ENCODE measurements at regions not wholly inside any gene's neighbourhood (a gene's known extent, or its start where the extent isn't known, plus 50 kb on each side); places are given as distances from the start of the nearest gene placed in this dataset.

DNA sequence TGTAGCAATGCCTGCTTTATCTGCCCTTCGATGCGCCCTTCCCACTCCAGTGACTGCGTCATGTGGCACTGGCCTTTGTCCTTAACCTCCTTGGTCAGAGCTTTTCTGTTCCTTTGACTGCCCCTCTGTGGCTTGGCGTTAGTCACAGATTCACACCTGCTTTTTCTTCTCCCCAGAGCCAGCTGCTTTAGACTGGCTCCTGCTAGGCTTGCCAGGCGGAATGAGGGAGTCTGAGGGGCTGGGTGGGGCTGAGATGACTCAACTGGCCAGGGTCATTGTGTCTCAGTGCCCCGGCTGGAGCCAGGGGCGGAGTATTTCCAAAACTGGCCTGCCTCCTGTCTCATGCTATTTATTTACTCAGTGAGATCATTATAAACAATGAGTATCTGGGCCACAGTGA is 194.1 kb downstream of the EMX2 start:
- Histone ChIP-seq H3K9me3 (no peaks in the 10 kb centered on the region), H3K4me1 (peaks cover 10% of the 10 kb centered on the region), H3K27ac (no peak overlapping the region), H3K4me3 (no peak overlapping the region), H3K27me3 (no peaks in the 10 kb centered on the region), H3K36me3 (ENCODE audit: low read depth, missing control alignments) (no peaks in the 10 kb centered on the region)
- TF ChIP-seq, protein P1, sequence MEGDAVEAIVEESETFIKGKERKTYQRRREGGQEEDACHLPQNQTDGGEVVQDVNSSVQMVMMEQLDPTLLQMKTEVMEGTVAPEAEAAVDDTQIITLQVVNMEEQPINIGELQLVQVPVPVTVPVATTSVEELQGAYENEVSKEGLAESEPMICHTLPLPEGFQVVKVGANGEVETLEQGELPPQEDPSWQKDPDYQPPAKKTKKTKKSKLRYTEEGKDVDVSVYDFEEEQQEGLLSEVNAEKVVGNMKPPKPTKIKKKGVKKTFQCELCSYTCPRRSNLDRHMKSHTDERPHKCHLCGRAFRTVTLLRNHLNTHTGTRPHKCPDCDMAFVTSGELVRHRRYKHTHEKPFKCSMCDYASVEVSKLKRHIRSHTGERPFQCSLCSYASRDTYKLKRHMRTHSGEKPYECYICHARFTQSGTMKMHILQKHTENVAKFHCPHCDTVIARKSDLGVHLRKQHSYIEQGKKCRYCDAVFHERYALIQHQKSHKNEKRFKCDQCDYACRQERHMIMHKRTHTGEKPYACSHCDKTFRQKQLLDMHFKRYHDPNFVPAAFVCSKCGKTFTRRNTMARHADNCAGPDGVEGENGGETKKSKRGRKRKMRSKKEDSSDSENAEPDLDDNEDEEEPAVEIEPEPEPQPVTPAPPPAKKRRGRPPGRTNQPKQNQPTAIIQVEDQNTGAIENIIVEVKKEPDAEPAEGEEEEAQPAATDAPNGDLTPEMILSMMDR (IDR thresholded peaks at IDR 0.05) = no peak
- no peak for TF ChIP-seq POLR2A (IDR thresholded peaks at IDR 0.05)
- WGBS, 2 donors = 68 to 70% methylated on average over 7 of the region's 7 CpGs
- intact Hi-C loops (cut with DNase I; ENCODE audit: low total_unique reads) = no loop called here
- no peak for DNase-seq

DNA sequence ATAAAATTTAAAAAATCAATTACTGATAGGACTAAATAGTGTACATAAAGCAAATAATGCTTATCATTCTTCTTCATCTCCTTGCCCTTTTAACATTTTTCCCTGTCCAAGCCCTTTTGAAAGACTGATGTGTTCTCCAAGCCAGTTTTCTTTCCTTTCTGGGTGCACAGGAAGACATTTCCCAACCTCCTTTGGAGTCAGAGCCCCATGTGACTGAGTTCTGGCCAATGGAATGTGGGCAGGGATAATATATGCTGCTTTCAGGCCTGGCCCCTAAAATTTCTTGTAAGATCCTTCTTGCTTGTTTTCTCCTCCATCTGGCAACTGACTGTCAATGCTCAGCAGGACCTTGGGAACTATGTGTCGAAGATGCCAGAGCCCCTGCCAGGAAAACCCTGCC is 197.5 kb downstream of the EMX2 start:
- Histone ChIP-seq H3K4me3 (no peak overlapping the region), H3K9me3 (no peaks in the 10 kb centered on the region), H3K4me1 (no peaks in the 10 kb centered on the region), H3K36me3 (ENCODE audit: low read depth, missing control alignments) (no peaks in the 10 kb centered on the region), H3K27me3 (no peaks in the 10 kb centered on the region), H3K27ac (no peak overlapping the region)
- no peak for DNase-seq
- intact Hi-C loops (cut with DNase I; ENCODE audit: low total_unique reads) = no loop called here
- WGBS, 2 donors = 88 to 90% methylated on average over 1 of the region's 1 CpG
- TF ChIP-seq POLR2A (IDR thresholded peaks at IDR 0.05) = no peak
- TF ChIP-seq, protein P1 (IDR thresholded peaks at IDR 0.05) = no peak

DNA sequence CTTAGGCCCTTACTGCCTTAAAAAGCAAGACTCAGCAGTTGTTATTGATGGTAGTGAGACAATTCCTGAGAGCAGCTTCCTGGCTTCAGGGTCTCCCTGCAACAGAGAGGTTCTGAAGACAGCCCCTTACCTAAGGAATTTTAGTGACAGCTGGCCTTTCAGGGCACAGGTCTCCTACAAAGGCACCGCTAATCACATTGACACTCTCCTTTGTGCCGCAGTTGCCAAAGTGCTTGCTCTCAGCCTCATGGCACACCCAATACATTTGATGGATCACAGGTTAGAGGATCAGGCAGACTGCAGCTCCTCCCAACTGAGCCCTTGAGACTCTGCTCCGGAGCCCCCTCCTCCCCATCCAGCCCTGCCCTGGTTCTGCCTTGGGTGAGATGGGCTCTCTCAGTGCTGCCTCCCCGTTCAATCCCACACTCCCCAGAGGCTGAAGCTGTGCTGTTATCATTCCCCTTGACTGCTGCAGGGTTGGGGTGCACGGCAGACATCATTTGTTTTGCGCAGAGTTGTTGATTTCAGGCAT is 198.2 kb downstream of the EMX2 start:
- intact Hi-C loops (cut with DNase I; ENCODE audit: low total_unique reads) = no loop called here
- no peaks in the 10 kb centered on the region for H3K27me3 ChIP-seq
- no peak overlapping the region for H3K27ac ChIP-seq
- 81 to 84% methylated on average over 5 to 6 of the region's 6 CpGs for WGBS, 2 donors
- no peak overlapping the region for H3K4me3 ChIP-seq
- no peaks in the 10 kb centered on the region for H3K9me3 ChIP-seq
- H3K4me1 ChIP-seq = no peaks in the 10 kb centered on the region
- no peak for TF ChIP-seq POLR2A (IDR thresholded peaks at IDR 0.05)
- TF ChIP-seq, protein P1 (IDR thresholded peaks at IDR 0.05) = no peak
- DNase-seq = no peak
- H3K36me3 ChIP-seq (ENCODE audit: low read depth, missing control alignments) = no peaks in the 10 kb centered on the region

DNA sequence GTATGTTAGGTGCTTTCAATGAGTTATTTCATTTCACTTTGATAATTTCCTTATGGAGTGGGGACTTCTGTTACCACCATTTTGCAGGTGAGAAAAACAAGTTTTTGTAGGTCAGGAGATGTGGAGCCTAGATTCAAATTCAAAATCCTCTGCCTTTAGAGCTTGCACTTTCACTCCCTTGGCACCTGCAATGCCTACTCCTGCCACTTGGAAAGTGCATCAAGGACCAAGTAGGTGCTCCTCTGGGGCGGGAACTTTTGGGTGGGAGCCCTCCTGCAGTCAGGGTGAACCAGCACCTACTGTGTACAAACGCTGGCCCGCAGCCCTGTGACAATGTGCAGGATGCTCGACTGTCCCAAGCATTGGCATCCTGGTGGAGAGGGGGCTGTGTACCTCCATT is 199.0 kb downstream of the EMX2 start:
- no peak for DNase-seq
- H3K9me3 ChIP-seq = no peaks in the 10 kb centered on the region
- TF ChIP-seq, protein P1 (IDR thresholded peaks at IDR 0.05) = no peak
- no peak for TF ChIP-seq POLR2A (IDR thresholded peaks at IDR 0.05)
- no peaks in the 10 kb centered on the region for H3K4me1 ChIP-seq
- intact Hi-C loops (cut with DNase I; ENCODE audit: low total_unique reads) = no loop called here
- H3K36me3 ChIP-seq (ENCODE audit: low read depth, missing control alignments) = no peaks in the 10 kb centered on the region
- H3K4me3 ChIP-seq = no peak overlapping the region
- H3K27me3 ChIP-seq = no peaks in the 10 kb centered on the region
- WGBS, 2 donors = 74 to 88% methylated on average over 4 of the region's 4 CpGs
- no peak overlapping the region for H3K27ac ChIP-seq

DNA sequence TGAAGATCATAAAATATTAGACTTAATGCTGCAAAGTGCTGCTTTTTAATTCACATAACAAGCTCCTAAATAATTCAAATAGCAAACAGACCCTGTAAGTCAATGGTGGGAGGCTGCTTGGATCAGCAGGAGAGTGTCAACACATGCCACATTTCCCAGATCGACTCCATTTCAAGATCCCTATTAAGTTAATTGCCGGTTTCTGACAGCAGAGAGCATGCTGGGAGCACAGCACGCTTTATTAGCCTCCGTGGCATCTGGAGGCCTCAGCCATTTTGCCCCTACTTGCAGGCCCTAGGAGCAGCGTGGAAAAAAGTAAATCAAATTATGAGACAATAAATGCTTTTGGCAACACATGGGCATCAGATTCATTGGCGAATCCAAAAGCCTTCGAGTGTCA is 201.0 kb downstream of the EMX2 start:
- H3K27ac ChIP-seq = no peak overlapping the region
- WGBS, 2 donors = 89% methylated on average over 7 of the region's 7 CpGs

More for the DNA sequence above, 201.0 kb downstream of the EMX2 start:
- Histone ChIP-seq H3K36me3 (ENCODE audit: low read depth, missing control alignments) (no peaks in the 10 kb centered on the region), H3K4me3 (no peak overlapping the region), H3K9me3 (no peaks in the 10 kb centered on the region), H3K27me3 (no peaks in the 10 kb centered on the region), H3K4me1 (no peaks in the 10 kb centered on the region)
- no peak for DNase-seq
- intact Hi-C loops (cut with DNase I; ENCODE audit: low total_unique reads) = no loop called here
- TF ChIP-seq, protein P1 (IDR thresholded peaks at IDR 0.05) = no peak
- no peak for TF ChIP-seq POLR2A (IDR thresholded peaks at IDR 0.05)

All from testis (tissue), 2 donors.